BJ (cell line): ENCODE measurements at regions not wholly inside any gene's neighbourhood (a gene's known extent, or its start where the extent isn't known, plus 50 kb on each side); places are given as distances from the start of the nearest gene placed in this dataset.

Source experiments
- CTCF ChIA-PET: fragments of 350-600 bp; formaldehyde crosslinking; extraction: SDS; loops from one replicate; lab custom pipeline; 2021; ENCODE audit warnings: antibody characterized with exemption, inconsistent platforms; lab: Yijun Ruan, JAX
- POLR2A ChIA-PET: fragments of 300-600 bp; sonication (Branson Sonifier 250); formaldehyde crosslinking; extraction: SDS; loops from one replicate; lab custom pipeline; 2021; ENCODE audit warnings: antibody characterized with exemption; lab: Charles Lee
- DNase-seq: peaks from one replicate; pipeline ENCODE4 v3.0.0-alpha.2; 2011; ENCODE audit warnings: low read depth
- H3K27me3 ChIP-seq: 2 replicates; pipeline ENCODE4 v1.6.0; 2011; ENCODE audit warnings: low read length; ENCODE audit not compliant: control insufficient read depth, insufficient read depth
- H3K36me3 ChIP-seq: 2 replicates; pipeline ENCODE4 v1.5.1; 2011; ENCODE audit warnings: low read length; ENCODE audit not compliant: control insufficient read depth, insufficient read depth
- H3K4me3 ChIP-seq: 2 replicates; pipeline ENCODE4 v1.5.1; 2011; ENCODE audit warnings: low read depth, mild to moderate bottlenecking, control low read depth, low read length
- TF ChIP-seq, protein P1 (sequence below): IDR thresholded peaks from 2 replicates; pipeline ENCODE4 v1.5.1; 2011; ENCODE audit warnings: low read depth, mild to moderate bottlenecking, control low read depth, inconsistent platforms, low read length, moderate library complexity; ENCODE audit not compliant: insufficient read depth

DNA sequence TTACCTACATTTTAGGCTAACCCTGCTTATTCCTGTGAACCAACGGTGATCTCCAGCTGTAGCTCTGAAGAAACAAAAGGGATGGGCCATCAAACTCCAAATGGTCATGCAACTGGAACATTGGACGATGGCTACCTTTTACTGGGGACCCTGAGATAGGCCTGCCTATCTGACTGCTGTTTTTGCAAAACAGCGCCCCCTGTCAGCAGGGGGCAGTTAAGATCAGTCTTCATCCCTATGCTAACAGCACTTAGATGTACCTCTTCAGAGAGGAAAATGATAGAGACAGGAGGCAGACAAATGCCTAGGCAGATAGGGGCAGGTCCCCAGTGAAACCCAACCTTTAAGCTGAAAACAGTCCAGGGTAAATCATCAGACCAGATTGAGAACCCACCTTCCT is 1085.4 kb upstream of the SORCS1 start:
- CTCF ChIA-PET, result no interaction called here
- no peak for DNase-seq
- TF ChIP-seq, protein P1, sequence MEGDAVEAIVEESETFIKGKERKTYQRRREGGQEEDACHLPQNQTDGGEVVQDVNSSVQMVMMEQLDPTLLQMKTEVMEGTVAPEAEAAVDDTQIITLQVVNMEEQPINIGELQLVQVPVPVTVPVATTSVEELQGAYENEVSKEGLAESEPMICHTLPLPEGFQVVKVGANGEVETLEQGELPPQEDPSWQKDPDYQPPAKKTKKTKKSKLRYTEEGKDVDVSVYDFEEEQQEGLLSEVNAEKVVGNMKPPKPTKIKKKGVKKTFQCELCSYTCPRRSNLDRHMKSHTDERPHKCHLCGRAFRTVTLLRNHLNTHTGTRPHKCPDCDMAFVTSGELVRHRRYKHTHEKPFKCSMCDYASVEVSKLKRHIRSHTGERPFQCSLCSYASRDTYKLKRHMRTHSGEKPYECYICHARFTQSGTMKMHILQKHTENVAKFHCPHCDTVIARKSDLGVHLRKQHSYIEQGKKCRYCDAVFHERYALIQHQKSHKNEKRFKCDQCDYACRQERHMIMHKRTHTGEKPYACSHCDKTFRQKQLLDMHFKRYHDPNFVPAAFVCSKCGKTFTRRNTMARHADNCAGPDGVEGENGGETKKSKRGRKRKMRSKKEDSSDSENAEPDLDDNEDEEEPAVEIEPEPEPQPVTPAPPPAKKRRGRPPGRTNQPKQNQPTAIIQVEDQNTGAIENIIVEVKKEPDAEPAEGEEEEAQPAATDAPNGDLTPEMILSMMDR, result no peak
- Histone ChIP-seq H3K4me3 (no peak overlapping the region), H3K36me3 (no peaks in the 10 kb centered on the region), H3K27me3 (no peaks in the 10 kb centered on the region)
- POLR2A ChIA-PET, result no interaction called here

DNA sequence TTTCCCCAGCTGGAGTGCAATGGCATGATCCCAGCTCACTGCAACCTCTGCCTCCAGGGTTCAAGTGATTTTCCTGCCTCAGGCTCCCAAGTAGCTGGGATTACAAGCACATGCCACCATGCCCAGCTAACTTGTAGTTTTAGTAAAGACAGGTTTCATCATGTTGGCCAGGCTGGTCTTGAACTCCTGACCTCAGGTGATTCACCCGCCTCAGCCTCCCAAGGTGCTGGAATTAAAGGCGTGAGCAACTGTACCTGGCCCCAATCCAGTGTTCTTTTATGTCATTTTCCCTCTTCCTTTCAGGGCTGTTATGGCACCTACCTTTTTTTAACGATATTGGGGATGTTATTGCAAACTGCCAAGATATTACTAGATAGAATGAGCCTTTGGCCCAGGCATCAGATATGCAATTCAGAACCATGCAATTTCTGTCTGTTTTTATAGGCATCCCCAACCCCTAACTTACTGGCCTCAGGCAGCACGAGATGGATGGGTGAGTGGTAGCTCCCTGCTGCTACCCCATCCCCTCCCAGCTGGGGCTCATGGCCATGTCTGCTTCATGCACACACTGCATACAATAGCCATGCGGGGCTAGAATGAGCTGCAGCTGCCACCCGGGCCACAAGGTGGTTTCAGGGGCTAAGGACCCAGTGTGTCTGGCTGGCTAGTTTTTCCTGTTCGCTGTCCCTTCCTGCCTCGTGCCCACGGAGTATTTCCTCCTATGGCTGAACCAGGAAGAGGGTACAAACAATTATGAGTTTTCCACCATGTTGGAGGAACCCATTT is 1080.1 kb upstream of the SORCS1 start:
- ChIA-PET POLR2A (no interaction called here), CTCF (no interaction called here)
- DNase-seq, result no peak
- no peak overlapping the region for H3K4me3 ChIP-seq
- TF ChIP-seq, protein P1, result no peak
- no peaks in the 10 kb centered on the region for H3K36me3 ChIP-seq
- no peaks in the 10 kb centered on the region for H3K27me3 ChIP-seq

DNA sequence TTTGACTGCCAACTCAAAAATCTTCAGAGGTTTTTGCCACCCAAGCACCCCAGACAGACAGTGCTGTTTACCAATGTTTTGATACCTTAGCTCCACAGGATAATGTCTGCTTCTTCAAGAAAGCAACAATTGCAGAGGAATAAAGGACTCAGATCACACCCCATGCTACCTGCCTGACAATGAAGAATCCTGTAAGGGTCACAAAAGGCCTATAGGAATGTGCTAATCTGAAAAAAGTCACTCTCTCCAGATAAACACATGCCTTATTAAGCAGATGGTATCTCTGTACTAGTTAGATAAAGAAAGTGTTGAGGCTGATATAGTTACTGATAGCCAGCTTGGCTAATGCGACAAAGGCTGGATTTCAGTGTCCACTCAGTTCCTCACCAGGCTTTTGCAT is 1076.7 kb upstream of the SORCS1 start:
- ChIA-PET POLR2A (no interaction called here), CTCF (no interaction called here)

DNA sequence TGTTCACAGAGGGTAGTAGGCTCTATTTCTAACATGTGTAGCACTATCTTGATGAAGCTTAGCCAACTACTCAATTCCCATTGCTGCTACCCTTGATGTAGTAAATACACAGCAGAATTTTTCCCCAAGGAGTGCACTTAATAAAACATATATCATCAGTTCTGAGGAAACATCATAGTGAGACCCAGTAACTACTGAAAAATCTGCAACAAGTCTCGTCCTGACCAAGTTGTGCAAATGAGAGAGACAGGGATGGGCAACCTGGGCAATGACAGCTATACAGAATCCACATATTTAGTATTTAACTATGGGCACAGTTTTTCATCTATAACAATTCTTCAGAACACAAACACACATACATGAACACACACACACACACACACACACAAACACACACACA is 1073.8 kb upstream of the SORCS1 start:
- TF ChIP-seq, protein P1, result no peak
- CTCF ChIA-PET, result no interaction called here

More for the DNA sequence above, 1076.7 kb upstream of the SORCS1 start:
- Histone ChIP-seq H3K36me3 (no peaks in the 10 kb centered on the region), H3K27me3 (no peaks in the 10 kb centered on the region), H3K4me3 (no peak overlapping the region)
- TF ChIP-seq, protein P1, result no peak
- DNase-seq, result no peak

DNA sequence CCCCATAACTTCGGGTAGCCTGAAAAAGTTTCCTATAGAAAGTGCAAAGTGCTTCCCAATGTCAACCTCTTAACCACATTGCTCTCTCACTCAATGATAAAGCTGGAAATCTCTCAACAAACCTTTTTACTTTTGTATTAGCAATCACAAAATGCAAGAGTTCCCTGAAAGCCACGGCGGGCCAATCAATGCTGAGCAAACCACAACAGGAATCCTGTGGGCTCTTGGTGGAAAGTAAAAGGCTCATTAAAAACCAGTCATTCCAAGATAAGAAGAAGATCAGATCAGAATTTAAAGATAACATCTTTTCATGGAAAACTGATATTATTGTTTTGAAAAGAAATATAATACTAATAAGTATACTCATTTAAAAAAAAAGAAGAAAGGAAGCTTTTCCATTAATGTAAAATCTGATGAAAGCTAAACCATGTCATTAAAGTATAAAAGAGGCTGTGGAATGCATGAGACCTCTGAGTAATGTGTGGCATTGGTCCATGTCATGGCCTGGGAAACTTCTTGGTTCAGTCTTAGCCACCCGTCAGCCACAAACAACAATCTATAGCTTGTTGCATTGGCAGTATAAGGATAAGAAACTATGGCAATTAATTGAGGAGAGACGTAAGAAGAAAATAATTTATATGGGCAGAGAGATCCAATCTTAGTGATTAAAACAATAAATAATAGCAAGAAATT is 1066.1 kb upstream of the SORCS1 start:
- TF ChIP-seq, protein P1, result no peak
- no peak for DNase-seq
- ChIA-PET CTCF (no interaction called here), POLR2A (no interaction called here)
- Histone ChIP-seq H3K27me3 (no peaks in the 10 kb centered on the region), H3K36me3 (no peaks in the 10 kb centered on the region), H3K4me3 (no peak overlapping the region)

More for the DNA sequence above, 1073.8 kb upstream of the SORCS1 start:
- DNase-seq, result no peak
- H3K4me3 ChIP-seq, result no peak overlapping the region
- POLR2A ChIA-PET, result no interaction called here
- no peaks in the 10 kb centered on the region for H3K27me3 ChIP-seq
- no peaks in the 10 kb centered on the region for H3K36me3 ChIP-seq
